ENCODE measurements at regions not wholly inside any gene's neighbourhood (a gene's known extent, or its start where the extent isn't known, plus 50 kb on each side); places are given as distances from the start of the nearest gene placed in this dataset.

- Histone ChIP-seq H3K4me3 (ENCODE audit: low read depth, low read length) (no peak overlapping the region), H3K27me3 (ENCODE audit: control insufficient read depth, insufficient read depth, low read length) (no peaks in the 10 kb centered on the region), H3K36me3 (ENCODE audit: control insufficient read depth, insufficient read depth, low read length) (no peaks in the 10 kb centered on the region)
- TF ChIP-seq, protein P1, sequence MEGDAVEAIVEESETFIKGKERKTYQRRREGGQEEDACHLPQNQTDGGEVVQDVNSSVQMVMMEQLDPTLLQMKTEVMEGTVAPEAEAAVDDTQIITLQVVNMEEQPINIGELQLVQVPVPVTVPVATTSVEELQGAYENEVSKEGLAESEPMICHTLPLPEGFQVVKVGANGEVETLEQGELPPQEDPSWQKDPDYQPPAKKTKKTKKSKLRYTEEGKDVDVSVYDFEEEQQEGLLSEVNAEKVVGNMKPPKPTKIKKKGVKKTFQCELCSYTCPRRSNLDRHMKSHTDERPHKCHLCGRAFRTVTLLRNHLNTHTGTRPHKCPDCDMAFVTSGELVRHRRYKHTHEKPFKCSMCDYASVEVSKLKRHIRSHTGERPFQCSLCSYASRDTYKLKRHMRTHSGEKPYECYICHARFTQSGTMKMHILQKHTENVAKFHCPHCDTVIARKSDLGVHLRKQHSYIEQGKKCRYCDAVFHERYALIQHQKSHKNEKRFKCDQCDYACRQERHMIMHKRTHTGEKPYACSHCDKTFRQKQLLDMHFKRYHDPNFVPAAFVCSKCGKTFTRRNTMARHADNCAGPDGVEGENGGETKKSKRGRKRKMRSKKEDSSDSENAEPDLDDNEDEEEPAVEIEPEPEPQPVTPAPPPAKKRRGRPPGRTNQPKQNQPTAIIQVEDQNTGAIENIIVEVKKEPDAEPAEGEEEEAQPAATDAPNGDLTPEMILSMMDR (IDR thresholded peaks at IDR 0.05; ENCODE audit: insufficient read depth, low read length, poor library complexity, severe bottlenecking), result no peak
- DNase-seq (ENCODE audit: low read depth), result no peak
Measured at GRCh38 chr10:108014145-108014901, 849.8 kb upstream of the SORCS1 start.

- no peak overlapping the region for H3K4me3 ChIP-seq (ENCODE audit: low read depth, low read length)
- H3K36me3 ChIP-seq (ENCODE audit: control insufficient read depth, insufficient read depth, low read length), result no peaks in the 10 kb centered on the region
- DNase-seq (ENCODE audit: low read depth), result no peak
- H3K27me3 ChIP-seq (ENCODE audit: control insufficient read depth, insufficient read depth, low read length), result no peaks in the 10 kb centered on the region
- TF ChIP-seq, protein P1 (IDR thresholded peaks at IDR 0.05; ENCODE audit: insufficient read depth, low read length, poor library complexity, severe bottlenecking), result no peak
Measured at GRCh38 chr10:108005627-108006026, 841.1 kb upstream of the SORCS1 start.

DNA sequence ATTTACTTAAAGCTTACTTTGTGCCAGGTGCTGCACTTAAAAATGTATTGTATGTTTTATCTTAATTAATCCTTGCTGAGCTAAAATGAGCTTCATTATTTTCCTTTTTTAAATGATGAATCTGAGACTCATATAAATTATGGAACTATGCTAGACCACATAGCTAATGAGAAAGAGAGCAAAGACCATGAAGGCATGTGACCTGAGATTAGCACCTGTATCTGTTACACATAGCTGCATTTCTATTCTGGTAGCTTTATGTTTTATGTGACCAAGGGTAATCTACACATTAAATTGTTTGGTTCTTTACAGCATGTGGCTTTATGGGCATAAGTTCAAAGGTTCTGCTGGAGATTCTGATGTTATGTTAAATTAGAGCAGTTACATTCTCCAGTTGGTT lies 839.1 kb upstream of the SORCS1 start:
- Histone ChIP-seq H3K36me3 (ENCODE audit: control insufficient read depth, insufficient read depth, low read length) (no peaks in the 10 kb centered on the region), H3K27me3 (ENCODE audit: control insufficient read depth, insufficient read depth, low read length) (no peaks in the 10 kb centered on the region), H3K4me3 (ENCODE audit: low read depth, low read length) (no peak overlapping the region)
- TF ChIP-seq, protein P1 (IDR thresholded peaks at IDR 0.05; ENCODE audit: insufficient read depth, low read length, poor library complexity, severe bottlenecking), result no peak
- no peak for DNase-seq (ENCODE audit: low read depth)

DNA sequence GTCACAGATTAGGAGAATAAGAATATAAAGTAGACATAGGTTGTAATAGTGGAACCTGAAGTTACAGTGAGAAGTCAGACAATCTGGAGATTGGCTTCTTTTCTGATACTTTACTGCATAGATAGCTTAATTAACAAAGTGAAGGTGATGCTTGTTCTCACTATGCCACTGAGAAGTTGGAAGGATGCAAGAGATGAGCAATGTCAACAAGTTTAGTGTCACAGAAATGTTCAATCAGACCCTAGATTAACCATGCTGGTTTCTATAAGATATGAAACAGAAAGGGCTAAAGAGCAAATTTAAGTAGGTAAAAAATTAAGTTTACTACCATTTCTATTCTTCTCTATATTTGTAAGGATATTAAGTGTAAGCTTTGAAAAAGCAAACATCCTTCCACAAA lies 838.6 kb upstream of the SORCS1 start:
- TF ChIP-seq, protein P1 (IDR thresholded peaks at IDR 0.05; ENCODE audit: insufficient read depth, low read length, poor library complexity, severe bottlenecking), result no peak

GRCh38 chr10:108000365-108000764 lies 835.9 kb upstream of the SORCS1 start:
- H3K27me3 ChIP-seq (ENCODE audit: control insufficient read depth, insufficient read depth, low read length), result no peaks in the 10 kb centered on the region
- TF ChIP-seq, protein P1 (IDR thresholded peaks at IDR 0.05; ENCODE audit: insufficient read depth, low read length, poor library complexity, severe bottlenecking), result no peak
- no peaks in the 10 kb centered on the region for H3K36me3 ChIP-seq (ENCODE audit: control insufficient read depth, insufficient read depth, low read length)
- H3K4me3 ChIP-seq (ENCODE audit: low read depth, low read length), result no peak overlapping the region
- DNase-seq (ENCODE audit: low read depth), result no peak

More for the DNA sequence above, 838.6 kb upstream of the SORCS1 start:
- Histone ChIP-seq H3K36me3 (ENCODE audit: control insufficient read depth, insufficient read depth, low read length) (no peaks in the 10 kb centered on the region), H3K27me3 (ENCODE audit: control insufficient read depth, insufficient read depth, low read length) (no peaks in the 10 kb centered on the region), H3K4me3 (ENCODE audit: low read depth, low read length) (no peak overlapping the region)
- DNase-seq (ENCODE audit: low read depth), result no peak
